Head of caudate nucleus (tissue), 42 donors: ENCODE measurements at regions not wholly inside any gene's neighbourhood (a gene's known extent, or its start where the extent isn't known, plus 50 kb on each side); places are given as distances from the start of the nearest gene placed in this dataset.
"Not testable (repeated sequence)": the region's sequence is repeated elsewhere in the genome, so short reads cannot be mapped to it uniquely, and the experiment has no call there.

ENCODE experiments used
- DNase-seq, 42 donors: peaks; one replicate each; pipeline versions ENCODE4 v3.0.0 to v3.0.0-alpha.2; 2020 to 2021; ENCODE audit warnings: mixed read lengths in 7 of 42
- intact Hi-C: fragments of 100-400 bp; cut with DNase I; formaldehyde crosslinking; loops from one replicate; pipeline ENCODE4 v1.15.0; 2022

- peak in 1 of 42 donors; percentile 29 for DNase-seq
- intact Hi-C loops = no loop called here
Observed at GRCh38 chr17:37830151-37830993, 85.5 kb upstream of the HNF1B start.

GRCh38 chr17:37829592-37830123 is 84.8 kb upstream of the HNF1B start:
- DNase-seq = peak in 1 of 42 donors; percentile 35
- intact Hi-C loops = no loop called here

- intact Hi-C loops = no loop called here
- peak in 5 of 42 donors; percentile 18 to 35 (median 31) for DNase-seq
Observed at GRCh38 chr17:37828651-37829124, 83.8 kb upstream of the HNF1B start.

GRCh38 chr17:37827905-37828650 is 83.2 kb upstream of the HNF1B start:
- intact Hi-C loops = no loop called here
- no peak for DNase-seq

- intact Hi-C loops = no loop called here
- peak in 20 of 42 donors; percentile 11 to 59 (median 30) for DNase-seq
Observed at GRCh38 chr17:37826497-37827430, 81.9 kb upstream of the HNF1B start.

GRCh38 chr17:37825851-37826250 is 81.0 kb upstream of the HNF1B start:
- no peak for DNase-seq
- intact Hi-C loops = no loop called here

GRCh38 chr17:37824534-37825485 is 80.0 kb upstream of the HNF1B start:
- intact Hi-C loops = no loop called here
- DNase-seq = peak in 2 of 42 donors; percentile 35 to 42

GRCh38 chr17:37823996-37824395 is 79.1 kb upstream of the HNF1B start:
- DNase-seq = no peak
- intact Hi-C loops = no loop called here

GRCh38 chr17:37820995-37821713 is 76.3 kb upstream of the HNF1B start:
- intact Hi-C loops = no loop called here
- DNase-seq = no peak

- no peak for DNase-seq
- intact Hi-C loops = no loop called here
Observed at GRCh38 chr17:37820313-37820994, 75.6 kb upstream of the HNF1B start.

- intact Hi-C loops = no loop called here
- peak in 8 of 42 donors; percentile 5 to 64 (median 33) for DNase-seq
Observed at GRCh38 chr17:37818689-37819088, 73.8 kb upstream of the HNF1B start.

- intact Hi-C loops = no loop called here
- no peak for DNase-seq
Observed at GRCh38 chr17:37816950-37817349, 72.1 kb upstream of the HNF1B start.

GRCh38 chr17:37815536-37815935 is 70.7 kb upstream of the HNF1B start:
- no peak for DNase-seq
- intact Hi-C loops = no loop called here

- intact Hi-C loops = no loop called here
- DNase-seq = peak in 31 of 42 donors; percentile 13 to 85 (median 46)
Observed at GRCh38 chr17:37813751-37814150, 68.9 kb upstream of the HNF1B start.

- intact Hi-C loops, DNase-seq: not testable (repeated sequence)
Observed at GRCh38 chr17:37808846-37809245, 64.0 kb upstream of the HNF1B start.

GRCh38 chr17:37802712-37803416 is 58.0 kb upstream of the HNF1B start:
- intact Hi-C loops = no loop called here
- peak in 11 of 42 donors; percentile 8 to 62 (median 14) for DNase-seq
